Left lobe of liver (tissue), 2 donors: ENCODE measurements at regions not wholly inside any gene's neighbourhood (a gene's known extent, or its start where the extent isn't known, plus 50 kb on each side); places are given as distances from the start of the nearest gene placed in this dataset.
"Not testable (repeated sequence)": the region's sequence is repeated elsewhere in the genome, so short reads cannot be mapped to it uniquely, and the experiment has no call there.

Experiments
- ATAC-seq: fragments of 200-7000 bp; cut with Tn5 transposase; one replicate; pipeline ENCODE4 v1.9.1; 2020; ENCODE audit warnings: mild to moderate bottlenecking, moderate library complexity
- DNase-seq: peaks from one replicate; pipeline ENCODE4 v3.0.0-alpha.2; 2020; ENCODE audit warnings: low spot score
- donor health status: DM: no; HTN: no; CAD: no; lungs with moderate emphysema.
- donor health status: DM: no; HTN: yes; CAD: no.

GRCh38 chrX:76987381-76987780 lies 459.8 kb upstream of the FGF16 start:
- ATAC-seq (no peak), DNase-seq (no peak)

GRCh38 chrX:76996641-76997040 lies 450.5 kb upstream of the FGF16 start:
- no peak for ATAC-seq
- no peak for DNase-seq

- ATAC-seq: no peak
- no peak for DNase-seq
Observed at GRCh38 chrX:77003530-77003929, 443.7 kb upstream of the FGF16 start.

GRCh38 chrX:77003956-77004355 lies 443.2 kb upstream of the FGF16 start:
- DNase-seq (no peak), ATAC-seq (no peak)

DNA sequence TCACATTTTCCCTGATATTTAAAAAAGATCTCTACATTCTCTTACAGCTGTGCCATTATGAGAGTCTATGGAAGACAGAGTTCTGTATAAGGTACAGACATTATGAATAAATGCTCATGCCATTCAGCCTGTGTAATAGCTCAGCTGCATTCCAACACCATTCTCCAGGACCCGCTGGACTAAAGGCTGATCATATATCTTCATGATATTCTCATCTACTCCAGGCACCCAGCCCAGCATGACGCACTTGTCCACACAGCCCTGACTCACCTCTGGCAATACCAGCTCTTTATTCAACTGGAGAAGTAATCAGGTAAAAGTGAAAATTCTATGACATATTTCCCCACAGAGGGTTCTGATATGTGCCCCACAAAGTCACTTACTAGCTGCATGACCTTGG lies 437.5 kb upstream of the FGF16 start:
- ATAC-seq (no peak), DNase-seq (no peak)

GRCh38 chrX:77014377-77015372 lies 432.5 kb upstream of the FGF16 start:
- no peak for ATAC-seq
- DNase-seq: no peak

DNA sequence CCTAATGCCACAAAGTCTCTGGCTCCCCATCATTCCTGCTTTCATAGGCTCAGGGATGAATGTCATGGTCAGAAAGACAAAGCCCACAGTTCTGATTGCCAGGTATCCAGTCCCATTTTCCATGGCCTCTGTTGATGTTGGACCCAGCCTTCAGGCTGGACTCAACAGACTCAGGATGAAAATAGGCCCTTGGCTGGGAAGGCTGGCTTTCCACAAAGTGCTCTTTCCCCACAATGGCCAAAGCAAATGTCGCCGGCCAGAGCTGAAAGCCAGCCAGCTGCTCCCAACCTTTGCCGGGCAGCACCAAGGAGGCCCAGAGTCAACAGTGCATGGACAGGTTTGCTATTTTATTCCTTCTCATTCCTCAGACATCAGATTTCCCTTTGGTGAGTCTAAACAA lies 430.1 kb upstream of the FGF16 start:
- ATAC-seq: no peak
- no peak for DNase-seq

DNA sequence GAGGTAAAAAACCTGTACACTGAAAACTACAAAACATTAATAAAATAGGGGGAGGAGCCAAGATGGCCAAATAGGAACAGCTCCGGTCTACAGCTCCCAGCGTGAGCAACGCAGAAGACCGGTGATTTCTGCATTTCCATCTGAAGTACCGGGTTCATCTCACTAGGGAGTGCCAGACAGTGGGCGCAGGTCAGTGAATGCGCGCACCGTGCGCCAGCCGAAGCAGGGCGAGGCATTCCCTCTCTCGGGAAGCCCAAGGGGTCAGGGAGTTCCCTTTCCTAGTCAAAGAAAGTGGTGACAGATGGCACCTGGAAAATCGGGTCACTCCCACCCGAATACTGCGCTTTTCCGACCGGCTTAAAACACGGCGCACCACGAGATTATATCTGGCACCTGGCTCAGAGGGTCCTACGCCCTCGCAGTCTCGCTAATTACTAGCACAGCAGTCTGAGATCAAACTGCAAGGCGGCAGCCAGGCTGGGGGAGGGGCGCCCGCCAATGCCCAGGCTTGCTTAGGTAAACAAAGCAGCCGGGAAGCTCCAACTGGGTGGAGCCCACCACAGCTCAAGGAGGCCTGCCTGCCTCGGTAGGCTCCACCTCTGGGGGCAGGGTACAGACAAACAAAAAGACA lies 400.9 kb upstream of the FGF16 start:
- peak; percentile 46 for DNase-seq
- not testable (repeated sequence) for ATAC-seq

DNA sequence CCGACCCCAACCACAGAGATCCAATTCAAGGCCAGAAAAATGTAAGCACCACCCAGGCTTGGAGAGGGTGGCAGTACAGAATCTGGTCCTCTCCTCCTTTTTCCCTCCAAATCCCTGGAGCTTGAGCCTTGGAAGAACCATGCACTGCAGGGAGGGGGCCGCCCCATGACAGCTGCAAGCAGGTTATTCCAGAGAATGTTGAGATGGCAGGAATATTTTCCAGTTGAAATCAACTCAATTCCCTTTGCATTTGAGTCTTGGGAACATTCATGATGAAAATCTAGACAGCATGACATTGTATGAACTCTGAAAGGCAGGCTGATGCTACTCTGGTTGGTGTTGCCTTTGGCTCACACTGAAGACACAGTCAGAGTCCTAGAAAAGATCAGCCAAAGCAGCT lies 386.6 kb upstream of the FGF16 start:
- ATAC-seq (no peak), DNase-seq (no peak)

DNA sequence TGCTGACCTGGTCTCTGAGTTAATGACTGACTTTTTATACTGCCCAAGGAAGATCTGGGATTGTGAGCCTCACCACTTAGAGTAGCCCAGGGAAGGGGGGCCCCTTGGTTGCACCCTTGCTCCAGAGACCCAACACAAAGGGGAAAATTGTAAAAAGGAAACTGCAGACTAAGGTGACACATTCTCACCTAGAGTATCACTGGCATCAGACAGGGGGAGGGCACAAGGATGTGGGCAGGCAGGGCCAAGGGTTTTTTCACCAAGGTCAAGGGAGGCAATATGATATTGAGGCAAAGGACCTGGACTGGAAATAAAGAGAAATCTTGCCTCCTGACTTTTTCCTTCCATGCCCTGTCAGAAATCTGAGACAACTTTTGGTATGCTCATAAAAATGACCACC lies 386.2 kb upstream of the FGF16 start:
- DNase-seq (no peak), ATAC-seq (no peak)

GRCh38 chrX:77061545-77061944 lies 385.6 kb upstream of the FGF16 start:
- ATAC-seq (no peak), DNase-seq (no peak)

- DNase-seq: no peak
- no peak for ATAC-seq
Observed at GRCh38 chrX:77065896-77066295, 381.3 kb upstream of the FGF16 start.

DNA sequence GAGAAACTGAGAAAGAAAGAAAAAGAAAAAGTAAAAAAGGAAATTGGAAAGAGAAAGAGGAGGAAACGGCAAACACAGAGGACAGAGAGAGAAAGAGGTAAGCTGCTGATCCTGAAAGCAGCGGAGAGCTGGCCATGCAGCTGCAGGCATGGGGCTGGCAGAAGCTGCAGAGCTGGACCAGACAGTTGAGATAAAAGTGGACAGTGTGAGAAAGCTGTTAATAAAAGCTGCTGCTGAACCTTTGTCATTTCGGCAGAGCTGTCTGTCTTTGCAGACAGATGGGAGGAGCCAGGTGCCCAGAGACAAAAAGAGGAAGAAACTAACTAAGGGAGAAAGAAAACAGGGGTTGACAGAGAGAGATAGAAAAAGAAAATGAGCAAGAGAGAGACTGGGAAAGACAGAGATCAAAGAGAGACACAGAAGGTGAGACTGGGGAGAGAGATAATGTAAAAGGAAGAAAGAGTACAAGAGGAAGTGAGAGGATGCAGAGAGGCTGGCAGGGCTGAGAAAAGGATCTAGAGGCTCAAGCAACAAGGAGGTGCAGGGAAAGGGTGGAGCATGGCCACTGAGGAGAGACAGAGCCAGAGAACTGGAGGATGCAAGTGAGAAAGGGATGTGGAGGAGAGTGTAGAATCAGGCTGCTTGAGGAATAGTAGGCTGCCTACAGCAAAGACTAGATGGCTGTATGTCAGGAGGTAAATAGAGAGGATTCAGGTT lies 376.8 kb upstream of the FGF16 start:
- ATAC-seq (no peak), DNase-seq (no peak)

GRCh38 chrX:77076896-77077295 lies 370.3 kb upstream of the FGF16 start:
- ATAC-seq: no peak

GRCh38 chrX:77081237-77081636 lies 366.0 kb upstream of the FGF16 start:
- not testable (repeated sequence) for DNase-seq, ATAC-seq

More at GRCh38 chrX:77076896-77077295, 370.3 kb upstream of the FGF16 start:
- no peak for DNase-seq

GRCh38 chrX:77085372-77085771 lies 361.8 kb upstream of the FGF16 start:
- no peak for DNase-seq
- no peak for ATAC-seq

- ATAC-seq (peak; percentile 83), DNase-seq (peak; percentile 57)
Observed at GRCh38 chrX:77087529-77088169, 359.5 kb upstream of the FGF16 start.

- DNase-seq (no peak), ATAC-seq (no peak)
Observed at GRCh38 chrX:77088233-77088632, 359.0 kb upstream of the FGF16 start.

- DNase-seq (no peak), ATAC-seq (no peak)
Observed at GRCh38 chrX:77114501-77114900, 332.7 kb upstream of the FGF16 start.

- no peak for ATAC-seq
- DNase-seq: no peak
Observed at GRCh38 chrX:77118686-77119085, 328.5 kb upstream of the FGF16 start.

DNA sequence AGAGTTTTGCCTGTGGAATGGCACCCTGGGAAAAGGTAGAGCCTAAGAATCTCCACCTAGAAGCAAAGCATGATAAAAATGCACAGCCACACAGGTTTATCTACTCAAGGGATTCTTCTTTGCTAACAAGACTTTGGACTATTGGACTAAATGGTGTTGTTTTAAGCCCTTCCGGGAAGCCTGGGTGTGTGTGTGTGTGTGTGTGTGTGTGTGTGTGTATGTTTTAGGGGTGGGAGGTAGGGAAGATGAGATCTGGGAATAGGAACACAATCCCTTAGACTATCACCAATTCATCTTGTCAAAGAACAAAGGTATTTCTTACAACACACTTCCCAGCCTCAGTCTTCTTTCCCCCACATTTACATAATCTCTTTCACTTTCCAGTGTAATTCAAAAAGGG lies 327.5 kb upstream of the FGF16 start:
- DNase-seq: no peak
- ATAC-seq: no peak
